ENCODE measurements at regions not wholly inside any gene's neighbourhood (a gene's known extent, or its start where the extent isn't known, plus 50 kb on each side); places are given as distances from the start of the nearest gene placed in this dataset.

DNA sequence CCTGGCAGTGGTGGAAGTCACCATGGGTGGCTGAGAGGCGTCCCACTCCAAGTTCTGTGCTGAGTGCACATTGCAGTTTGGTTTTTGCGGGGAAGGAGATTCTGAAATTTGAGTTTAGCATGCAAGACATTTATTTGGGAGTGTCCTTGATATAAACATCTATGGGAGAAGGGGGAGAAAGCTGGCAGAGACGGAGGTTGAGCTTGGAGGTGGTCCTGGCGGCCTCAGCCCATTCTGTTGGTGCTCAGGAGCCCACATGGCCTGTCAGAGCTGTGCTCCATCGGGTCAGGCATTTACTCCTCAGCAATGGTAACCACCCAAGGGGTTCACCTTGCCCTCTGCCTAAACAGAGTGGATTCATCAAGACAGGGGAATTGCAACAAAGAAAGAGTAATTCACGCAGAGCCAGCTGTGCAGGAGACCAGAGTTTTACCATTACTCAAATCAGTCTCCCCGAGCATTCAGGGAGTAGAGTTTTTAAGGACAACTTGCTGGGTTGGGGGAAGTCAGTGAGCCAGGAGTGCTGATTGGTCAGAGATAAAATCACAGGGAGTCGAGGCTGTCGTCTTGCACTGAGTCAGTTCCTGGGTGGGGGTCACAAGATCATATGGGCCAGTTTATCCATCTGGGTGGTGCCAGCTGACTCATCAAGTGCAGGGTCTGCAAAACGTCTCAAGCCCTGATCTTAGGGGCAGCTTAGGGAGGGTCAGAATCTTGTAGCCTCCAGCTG lies 323.3 kb upstream of the TMEM132C start:
- Histone ChIP-seq H3K4me3 (ENCODE audit: insufficient read depth, low read depth, low read length, poor library complexity, severe bottlenecking) (no peak overlapping the region), H3K27me3 (replicated peaks; ENCODE audit: control insufficient read depth, insufficient read depth, low read length, poor library complexity, severe bottlenecking) (no peaks in the 10 kb centered on the region), H3K36me3 (ENCODE audit: control insufficient read depth, insufficient read depth, low read length) (no peaks in the 10 kb centered on the region), H3K4me1 (ENCODE audit: control insufficient read depth, insufficient read depth, low read length, poor library complexity, severe bottlenecking) (no peaks in the 10 kb centered on the region), H3K27ac (ENCODE audit: insufficient read depth, low read length, poor library complexity, severe bottlenecking) (no peak overlapping the region), H3K9me3 (ENCODE audit: control insufficient read depth, low read length) (no peaks in the 10 kb centered on the region)
- DNase-seq: no peak

DNA sequence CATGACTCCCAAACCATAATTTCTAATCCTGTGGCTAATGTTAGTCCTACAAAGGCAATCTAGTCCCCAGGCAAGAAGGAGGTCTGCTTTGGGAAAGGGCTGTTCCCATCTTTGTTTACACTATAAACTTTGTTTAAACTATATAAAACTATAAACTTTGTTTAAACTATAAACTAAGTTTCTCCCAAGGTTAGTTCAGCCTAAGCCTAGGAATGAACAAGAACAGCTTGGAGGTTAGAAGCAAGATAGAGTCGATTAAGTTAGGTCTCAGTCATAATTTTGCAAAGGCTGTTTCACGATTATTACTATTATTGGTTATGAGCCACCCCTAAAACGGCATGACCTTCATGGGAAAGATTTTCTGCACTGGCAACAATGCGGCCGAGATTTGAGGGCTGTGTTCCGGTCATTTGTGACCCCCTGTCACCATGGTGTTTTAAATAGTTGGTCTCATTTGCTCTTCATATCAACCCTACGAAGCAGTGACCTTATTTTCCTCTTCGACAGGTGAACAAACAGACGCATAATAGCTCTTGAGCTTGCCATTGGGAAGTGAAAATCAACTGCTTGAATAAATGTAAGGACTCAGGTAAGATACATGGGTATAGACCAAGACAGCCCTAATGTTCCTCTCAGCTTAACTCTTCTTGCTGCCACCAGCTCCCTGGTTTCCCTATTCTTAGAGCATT lies 322.6 kb upstream of the TMEM132C start:
- H3K9me3 ChIP-seq (ENCODE audit: control insufficient read depth, low read length): no peaks in the 10 kb centered on the region
- H3K27me3 ChIP-seq (replicated peaks; ENCODE audit: control insufficient read depth, insufficient read depth, low read length, poor library complexity, severe bottlenecking): no peaks in the 10 kb centered on the region
- no peaks in the 10 kb centered on the region for H3K4me1 ChIP-seq (ENCODE audit: control insufficient read depth, insufficient read depth, low read length, poor library complexity, severe bottlenecking)
- no peak overlapping the region for H3K27ac ChIP-seq (ENCODE audit: insufficient read depth, low read length, poor library complexity, severe bottlenecking)
- no peak overlapping the region for H3K4me3 ChIP-seq (ENCODE audit: insufficient read depth, low read depth, low read length, poor library complexity, severe bottlenecking)
- H3K36me3 ChIP-seq (ENCODE audit: control insufficient read depth, insufficient read depth, low read length): no peaks in the 10 kb centered on the region
- DNase-seq: no peak

DNA sequence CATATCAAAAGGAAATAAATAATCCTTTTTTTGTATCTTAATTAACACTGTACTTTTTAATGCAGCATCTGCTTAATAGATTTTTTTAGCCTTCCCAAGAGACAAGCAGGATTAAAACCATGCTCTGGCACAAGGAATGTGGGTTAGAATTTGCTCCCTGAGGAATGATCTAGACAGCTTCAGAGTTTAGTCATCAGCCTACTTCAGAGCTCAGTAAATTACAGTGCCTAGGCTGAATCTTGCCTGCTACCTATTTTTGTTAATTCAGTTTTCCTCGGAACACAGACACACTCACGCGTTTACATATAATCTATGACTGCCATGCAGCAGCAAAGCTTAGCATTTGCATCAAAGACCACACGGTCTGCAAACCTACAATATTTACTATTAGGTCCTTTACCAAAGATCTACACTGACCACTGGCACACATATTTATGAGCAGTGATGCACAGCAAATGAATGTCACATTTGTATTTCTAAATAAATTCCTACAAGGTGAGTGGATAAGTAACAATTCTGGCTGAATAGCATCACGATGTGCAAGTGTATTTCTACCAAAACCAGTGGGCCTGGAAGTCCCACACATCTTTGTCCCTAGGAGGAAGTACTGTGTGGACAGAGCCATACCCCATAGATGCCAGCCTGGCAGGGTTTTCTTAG lies 309.8 kb upstream of the TMEM132C start:
- H3K9me3 ChIP-seq (ENCODE audit: control insufficient read depth, low read length): no peaks in the 10 kb centered on the region
- no peak for DNase-seq
- H3K27ac ChIP-seq (ENCODE audit: insufficient read depth, low read length, poor library complexity, severe bottlenecking): no peak overlapping the region
- H3K27me3 ChIP-seq (replicated peaks; ENCODE audit: control insufficient read depth, insufficient read depth, low read length, poor library complexity, severe bottlenecking): no peaks in the 10 kb centered on the region
- no peaks in the 10 kb centered on the region for H3K36me3 ChIP-seq (ENCODE audit: control insufficient read depth, insufficient read depth, low read length)
- H3K4me1 ChIP-seq (ENCODE audit: control insufficient read depth, insufficient read depth, low read length, poor library complexity, severe bottlenecking): no peaks in the 10 kb centered on the region
- H3K4me3 ChIP-seq (ENCODE audit: insufficient read depth, low read depth, low read length, poor library complexity, severe bottlenecking): no peak overlapping the region

DNA sequence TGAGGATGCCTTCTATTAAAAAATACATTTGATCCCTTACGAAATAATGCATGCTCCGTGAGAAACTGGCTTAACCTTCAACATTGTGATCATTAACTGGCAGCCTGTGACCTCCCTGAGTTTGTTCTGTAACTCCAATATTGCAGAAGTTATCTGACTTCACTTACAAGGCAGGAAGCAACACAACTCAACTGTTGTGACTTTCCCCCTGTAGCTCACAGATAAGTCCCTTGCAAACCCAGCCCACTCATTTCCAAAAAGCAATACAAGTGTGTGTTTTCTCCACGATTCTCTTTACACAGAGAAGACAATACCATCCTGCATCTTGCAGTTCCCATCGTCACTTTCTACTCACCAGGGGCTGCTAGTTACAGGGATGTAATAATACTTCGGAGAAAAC lies 304.7 kb upstream of the TMEM132C start:
- Histone ChIP-seq H3K36me3 (ENCODE audit: control insufficient read depth, insufficient read depth, low read length) (no peaks in the 10 kb centered on the region), H3K27me3 (replicated peaks; ENCODE audit: control insufficient read depth, insufficient read depth, low read length, poor library complexity, severe bottlenecking) (no peaks in the 10 kb centered on the region), H3K4me3 (ENCODE audit: insufficient read depth, low read depth, low read length, poor library complexity, severe bottlenecking) (no peak overlapping the region), H3K27ac (ENCODE audit: insufficient read depth, low read length, poor library complexity, severe bottlenecking) (no peak overlapping the region), H3K4me1 (ENCODE audit: control insufficient read depth, insufficient read depth, low read length, poor library complexity, severe bottlenecking) (no peaks in the 10 kb centered on the region), H3K9me3 (ENCODE audit: control insufficient read depth, low read length) (no peaks in the 10 kb centered on the region)
- no peak for DNase-seq

DNA sequence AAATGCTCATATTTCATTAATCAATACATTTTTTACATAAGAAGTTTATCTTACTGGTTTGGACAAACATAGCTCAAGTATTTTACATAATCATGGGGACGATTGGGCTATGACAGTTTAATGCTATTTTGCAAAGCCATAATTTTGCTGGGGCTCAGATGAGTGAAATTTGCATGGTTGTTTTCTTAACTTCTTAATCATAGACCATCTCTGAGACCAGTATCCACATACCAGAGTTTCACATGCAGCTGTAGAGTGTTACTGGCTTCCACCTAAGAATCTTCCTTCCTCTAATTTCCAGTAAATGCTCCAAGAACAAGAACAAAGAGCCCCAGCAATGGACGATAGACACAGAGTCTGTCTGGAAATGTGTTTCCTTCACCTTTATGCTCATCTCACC lies 303.0 kb upstream of the TMEM132C start:
- DNase-seq: no peak
- no peaks in the 10 kb centered on the region for H3K27me3 ChIP-seq (replicated peaks; ENCODE audit: control insufficient read depth, insufficient read depth, low read length, poor library complexity, severe bottlenecking)
- no peaks in the 10 kb centered on the region for H3K4me1 ChIP-seq (ENCODE audit: control insufficient read depth, insufficient read depth, low read length, poor library complexity, severe bottlenecking)
- H3K4me3 ChIP-seq (ENCODE audit: insufficient read depth, low read depth, low read length, poor library complexity, severe bottlenecking): no peak overlapping the region
- no peaks in the 10 kb centered on the region for H3K36me3 ChIP-seq (ENCODE audit: control insufficient read depth, insufficient read depth, low read length)
- H3K27ac ChIP-seq (ENCODE audit: insufficient read depth, low read length, poor library complexity, severe bottlenecking): no peak overlapping the region
- H3K9me3 ChIP-seq (ENCODE audit: control insufficient read depth, low read length): no peaks in the 10 kb centered on the region

DNA sequence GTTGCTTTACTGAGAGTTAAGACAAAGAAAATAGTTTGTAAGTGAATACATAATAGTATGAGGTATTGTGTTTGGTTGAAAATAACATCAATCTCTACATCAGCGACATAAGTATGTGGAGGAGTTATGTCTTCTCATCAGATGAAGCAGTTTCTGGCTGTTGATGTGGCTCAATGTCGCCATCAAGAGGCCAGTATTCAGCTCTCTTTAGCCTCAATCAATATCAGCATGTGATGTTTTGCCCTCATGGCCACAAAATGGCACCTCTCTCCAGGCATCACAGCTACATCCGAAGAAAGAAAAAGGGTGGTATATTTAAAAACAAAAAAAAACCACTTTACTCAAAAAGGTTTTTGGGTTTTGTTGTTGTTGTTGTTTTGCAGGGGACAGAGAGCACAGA lies 302.3 kb upstream of the TMEM132C start:
- no peak overlapping the region for H3K4me3 ChIP-seq (ENCODE audit: insufficient read depth, low read depth, low read length, poor library complexity, severe bottlenecking)
- no peaks in the 10 kb centered on the region for H3K27me3 ChIP-seq (replicated peaks; ENCODE audit: control insufficient read depth, insufficient read depth, low read length, poor library complexity, severe bottlenecking)
- no peaks in the 10 kb centered on the region for H3K4me1 ChIP-seq (ENCODE audit: control insufficient read depth, insufficient read depth, low read length, poor library complexity, severe bottlenecking)
- no peaks in the 10 kb centered on the region for H3K9me3 ChIP-seq (ENCODE audit: control insufficient read depth, low read length)
- no peak for DNase-seq
- no peak overlapping the region for H3K27ac ChIP-seq (ENCODE audit: insufficient read depth, low read length, poor library complexity, severe bottlenecking)
- no peaks in the 10 kb centered on the region for H3K36me3 ChIP-seq (ENCODE audit: control insufficient read depth, insufficient read depth, low read length)

DNA sequence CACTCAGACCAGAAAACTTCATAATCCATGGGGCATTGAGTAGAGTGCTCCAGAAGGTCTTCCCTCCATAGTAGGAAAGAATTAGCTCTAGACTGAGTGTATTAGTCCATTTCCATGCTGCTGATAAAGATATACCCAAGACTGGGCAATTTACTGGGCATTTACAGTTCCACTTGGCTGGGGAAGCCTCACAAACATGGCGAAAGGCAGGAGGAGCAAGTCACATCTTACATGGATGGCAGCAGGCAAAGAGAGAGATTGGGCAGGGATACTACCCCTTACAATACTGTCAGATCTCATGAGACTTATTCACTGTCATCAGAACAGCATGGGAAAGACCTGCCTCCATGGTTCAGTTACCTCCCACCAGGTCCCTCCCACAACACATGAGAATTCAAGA lies 300.6 kb upstream of the TMEM132C start:
- no peak overlapping the region for H3K27ac ChIP-seq (ENCODE audit: insufficient read depth, low read length, poor library complexity, severe bottlenecking)
- H3K4me1 ChIP-seq (ENCODE audit: control insufficient read depth, insufficient read depth, low read length, poor library complexity, severe bottlenecking): no peaks in the 10 kb centered on the region
- H3K9me3 ChIP-seq (ENCODE audit: control insufficient read depth, low read length): no peaks in the 10 kb centered on the region
- no peaks in the 10 kb centered on the region for H3K27me3 ChIP-seq (replicated peaks; ENCODE audit: control insufficient read depth, insufficient read depth, low read length, poor library complexity, severe bottlenecking)
- no peak overlapping the region for H3K4me3 ChIP-seq (ENCODE audit: insufficient read depth, low read depth, low read length, poor library complexity, severe bottlenecking)
- H3K36me3 ChIP-seq (ENCODE audit: control insufficient read depth, insufficient read depth, low read length): no peaks in the 10 kb centered on the region
- DNase-seq: no peak

DNA sequence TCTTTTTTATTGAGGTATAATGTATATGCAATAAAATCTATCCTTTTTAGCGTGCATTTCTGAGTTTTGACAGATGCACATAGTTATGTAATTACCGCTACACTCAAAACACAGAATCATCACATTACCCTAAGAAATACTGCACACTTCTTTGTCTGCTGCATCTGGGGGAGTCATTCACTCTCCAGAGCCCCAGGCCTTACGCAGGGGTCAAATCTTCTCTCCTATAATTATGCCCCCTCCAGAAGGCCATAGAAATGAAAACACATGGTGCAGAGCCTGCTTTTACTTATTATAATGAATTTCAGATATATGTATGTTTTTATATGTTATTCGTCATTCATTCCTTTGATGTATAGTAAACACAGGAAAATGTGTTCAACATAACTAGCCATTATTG lies 296.5 kb upstream of the TMEM132C start:
- Histone ChIP-seq H3K27me3 (replicated peaks; ENCODE audit: control insufficient read depth, insufficient read depth, low read length, poor library complexity, severe bottlenecking) (no peaks in the 10 kb centered on the region), H3K36me3 (ENCODE audit: control insufficient read depth, insufficient read depth, low read length) (no peaks in the 10 kb centered on the region), H3K4me3 (ENCODE audit: insufficient read depth, low read depth, low read length, poor library complexity, severe bottlenecking) (no peak overlapping the region), H3K9me3 (ENCODE audit: control insufficient read depth, low read length) (no peaks in the 10 kb centered on the region), H3K27ac (ENCODE audit: insufficient read depth, low read length, poor library complexity, severe bottlenecking) (no peak overlapping the region), H3K4me1 (ENCODE audit: control insufficient read depth, insufficient read depth, low read length, poor library complexity, severe bottlenecking) (no peaks in the 10 kb centered on the region)
- no peak for DNase-seq

DNA sequence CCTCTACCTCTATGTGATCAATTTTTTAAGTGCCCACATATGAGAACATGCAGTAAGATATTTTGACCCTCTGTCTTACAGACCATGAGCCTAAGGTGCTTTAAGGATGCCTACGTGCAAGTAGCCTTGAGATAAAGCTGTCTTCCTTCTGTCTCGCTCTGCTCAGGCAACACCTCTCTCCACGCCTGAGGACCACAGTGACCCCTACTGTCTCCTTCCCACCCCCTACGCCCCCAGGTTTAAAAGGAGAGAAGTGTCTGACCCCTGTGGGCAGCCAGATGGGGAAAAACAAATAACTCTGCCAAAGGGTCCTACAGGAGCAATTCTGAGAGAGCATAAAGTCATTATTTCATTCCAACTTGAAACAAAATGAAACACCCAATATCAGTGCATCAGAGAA lies 286.4 kb upstream of the TMEM132C start:
- H3K27me3 ChIP-seq (replicated peaks; ENCODE audit: control insufficient read depth, insufficient read depth, low read length, poor library complexity, severe bottlenecking): no peaks in the 10 kb centered on the region
- no peaks in the 10 kb centered on the region for H3K4me1 ChIP-seq (ENCODE audit: control insufficient read depth, insufficient read depth, low read length, poor library complexity, severe bottlenecking)
- no peaks in the 10 kb centered on the region for H3K9me3 ChIP-seq (ENCODE audit: control insufficient read depth, low read length)
- no peak for DNase-seq
- no peak overlapping the region for H3K4me3 ChIP-seq (ENCODE audit: insufficient read depth, low read depth, low read length, poor library complexity, severe bottlenecking)
- no peaks in the 10 kb centered on the region for H3K36me3 ChIP-seq (ENCODE audit: control insufficient read depth, insufficient read depth, low read length)
- H3K27ac ChIP-seq (ENCODE audit: insufficient read depth, low read length, poor library complexity, severe bottlenecking): no peak overlapping the region

DNA sequence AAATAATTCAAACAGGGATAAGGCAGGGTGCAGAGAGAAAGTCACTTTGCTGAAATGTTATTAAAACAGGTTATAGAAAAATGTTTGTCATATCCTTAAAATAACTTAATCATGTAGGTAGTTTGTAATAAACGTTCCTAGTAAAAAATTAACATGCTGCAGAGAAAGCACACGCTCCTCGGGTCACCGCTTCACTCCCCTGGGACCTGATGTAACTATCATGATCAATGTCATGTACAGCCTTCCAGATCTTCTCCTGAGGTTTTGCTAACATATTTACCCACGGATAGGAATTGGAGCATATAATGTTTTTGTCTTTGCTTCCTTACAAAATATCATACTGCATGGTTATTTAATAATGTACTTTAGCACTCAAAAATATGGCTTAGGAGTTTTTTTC lies 285.1 kb upstream of the TMEM132C start:
- no peaks in the 10 kb centered on the region for H3K9me3 ChIP-seq (ENCODE audit: control insufficient read depth, low read length)
- H3K4me1 ChIP-seq (ENCODE audit: control insufficient read depth, insufficient read depth, low read length, poor library complexity, severe bottlenecking): no peaks in the 10 kb centered on the region
- no peaks in the 10 kb centered on the region for H3K36me3 ChIP-seq (ENCODE audit: control insufficient read depth, insufficient read depth, low read length)
- no peak overlapping the region for H3K4me3 ChIP-seq (ENCODE audit: insufficient read depth, low read depth, low read length, poor library complexity, severe bottlenecking)
- H3K27ac ChIP-seq (ENCODE audit: insufficient read depth, low read length, poor library complexity, severe bottlenecking): no peak overlapping the region
- H3K27me3 ChIP-seq (replicated peaks; ENCODE audit: control insufficient read depth, insufficient read depth, low read length, poor library complexity, severe bottlenecking): no peaks in the 10 kb centered on the region
- DNase-seq: no peak

Data from effector memory CD4-positive, alpha-beta T cell (primary cell).